ENCODE measurements at regions not wholly inside any gene's neighbourhood (a gene's known extent, or its start where the extent isn't known, plus 50 kb on each side); places are given as distances from the start of the nearest gene placed in this dataset.

DNA sequence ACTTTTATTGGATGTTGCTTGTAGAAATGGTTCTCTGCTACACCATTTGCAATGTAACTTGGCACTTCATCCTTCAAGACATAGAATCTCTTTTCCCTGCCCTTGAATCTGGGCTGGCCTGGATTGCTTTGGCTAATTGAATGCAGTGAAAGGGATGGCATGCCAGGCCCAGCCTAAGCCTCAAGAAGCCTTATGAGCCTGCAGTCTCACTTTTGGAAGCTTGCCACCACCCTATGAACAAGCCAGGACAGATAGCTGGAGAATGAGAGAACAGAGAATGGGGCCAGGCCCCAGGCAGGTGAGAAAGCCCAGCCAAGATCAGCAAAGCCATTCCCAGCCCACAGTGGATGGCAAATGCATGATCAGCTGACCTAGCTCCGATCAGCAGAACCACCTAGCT lies 117.0 kb upstream of the ADRA1D start:
- Histone ChIP-seq H4K20me1 (ENCODE audit: control insufficient read depth, extremely low read depth, insufficient read depth, low read length) (no peaks in the 10 kb centered on the region), H3K27ac (ENCODE audit: insufficient read depth, low read length) (no peak overlapping the region), H3K9ac (ENCODE audit: insufficient read depth, low read length) (no peak overlapping the region), H3K27me3 (ENCODE audit: control insufficient read depth, insufficient read depth, low read length) (no peaks in the 10 kb centered on the region), H3K79me2 (ENCODE audit: control insufficient read depth, insufficient read depth, low read length) (no peaks in the 10 kb centered on the region), H3K9me3 (ENCODE audit: control insufficient read depth, insufficient read depth, low read depth, low read length) (no peaks in the 10 kb centered on the region), H3K36me3 (ENCODE audit: control insufficient read depth, insufficient read depth, low read length) (no peaks in the 10 kb centered on the region), H3K4me3 (replicated peaks in 1 of 4; ENCODE audit: control extremely low read depth in 1 of 4, insufficient read depth in 1 of 4, low read depth in 3 of 4, low read length in 4 of 4) (no peak overlapping the region), H3K4me1 (ENCODE audit: control insufficient read depth, extremely low read depth, insufficient read depth, low read length) (no peaks in the 10 kb centered on the region), H2AFZ (ENCODE audit: low read length) (no peak overlapping the region), H3K4me2 (ENCODE audit: extremely low read depth, insufficient read depth, low read length) (no peak overlapping the region)
- TF ChIP-seq, protein P1, sequence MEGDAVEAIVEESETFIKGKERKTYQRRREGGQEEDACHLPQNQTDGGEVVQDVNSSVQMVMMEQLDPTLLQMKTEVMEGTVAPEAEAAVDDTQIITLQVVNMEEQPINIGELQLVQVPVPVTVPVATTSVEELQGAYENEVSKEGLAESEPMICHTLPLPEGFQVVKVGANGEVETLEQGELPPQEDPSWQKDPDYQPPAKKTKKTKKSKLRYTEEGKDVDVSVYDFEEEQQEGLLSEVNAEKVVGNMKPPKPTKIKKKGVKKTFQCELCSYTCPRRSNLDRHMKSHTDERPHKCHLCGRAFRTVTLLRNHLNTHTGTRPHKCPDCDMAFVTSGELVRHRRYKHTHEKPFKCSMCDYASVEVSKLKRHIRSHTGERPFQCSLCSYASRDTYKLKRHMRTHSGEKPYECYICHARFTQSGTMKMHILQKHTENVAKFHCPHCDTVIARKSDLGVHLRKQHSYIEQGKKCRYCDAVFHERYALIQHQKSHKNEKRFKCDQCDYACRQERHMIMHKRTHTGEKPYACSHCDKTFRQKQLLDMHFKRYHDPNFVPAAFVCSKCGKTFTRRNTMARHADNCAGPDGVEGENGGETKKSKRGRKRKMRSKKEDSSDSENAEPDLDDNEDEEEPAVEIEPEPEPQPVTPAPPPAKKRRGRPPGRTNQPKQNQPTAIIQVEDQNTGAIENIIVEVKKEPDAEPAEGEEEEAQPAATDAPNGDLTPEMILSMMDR (conservative IDR thresholded peaks at IDR 0.05 in 1 of 2, IDR thresholded peaks at IDR 0.05 in 1 of 2; ENCODE audit: low read depth in 1 of 2, low read length in 2 of 2), result no peak
- no peak for TF ChIP-seq EZH2 (IDR thresholded peaks at IDR 0.05; ENCODE audit: low read length, missing control alignments)
- no peak for DNase-seq (ENCODE audit: low read depth in 2 of 2)

DNA sequence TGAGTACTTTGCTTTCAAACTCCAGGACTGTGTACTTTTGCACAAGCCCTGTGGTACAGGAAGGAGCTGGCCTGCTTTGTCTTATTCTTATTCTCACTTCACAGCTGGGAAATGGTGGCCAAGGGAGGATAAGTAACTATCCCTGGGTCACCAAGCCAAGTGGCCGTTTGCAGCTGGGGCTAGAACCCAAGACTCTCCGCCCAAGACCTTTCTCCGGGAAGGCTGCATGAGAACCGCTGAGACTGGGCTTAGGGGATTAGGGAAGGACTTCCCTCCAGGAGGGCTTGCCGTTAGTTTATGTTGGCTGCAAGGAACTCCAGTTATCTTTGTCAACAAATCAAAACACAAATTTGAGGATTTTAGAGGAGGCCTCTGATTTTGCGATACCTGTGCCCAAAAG lies 109.5 kb upstream of the ADRA1D start:
- H3K9me3 ChIP-seq (ENCODE audit: control insufficient read depth, insufficient read depth, low read depth, low read length), result no peaks in the 10 kb centered on the region
- H3K36me3 ChIP-seq (ENCODE audit: control insufficient read depth, insufficient read depth, low read length), result no peaks in the 10 kb centered on the region
- H3K79me2 ChIP-seq (ENCODE audit: control insufficient read depth, insufficient read depth, low read length), result no peaks in the 10 kb centered on the region
- H3K4me1 ChIP-seq (ENCODE audit: control insufficient read depth, extremely low read depth, insufficient read depth, low read length), result no peaks in the 10 kb centered on the region
- H3K4me2 ChIP-seq (ENCODE audit: extremely low read depth, insufficient read depth, low read length), result no peak overlapping the region
- peaks cover 11% of the 10 kb centered on the region for H3K27me3 ChIP-seq (ENCODE audit: control insufficient read depth, insufficient read depth, low read length)
- no peak overlapping the region for H3K9ac ChIP-seq (ENCODE audit: insufficient read depth, low read length)
- no peak overlapping the region for H3K27ac ChIP-seq (ENCODE audit: insufficient read depth, low read length)
- no peak for TF ChIP-seq EZH2 (IDR thresholded peaks at IDR 0.05; ENCODE audit: low read length, missing control alignments)
- TF ChIP-seq, protein P1 (conservative IDR thresholded peaks at IDR 0.05 in 1 of 2, IDR thresholded peaks at IDR 0.05 in 1 of 2; ENCODE audit: low read depth in 1 of 2, low read length in 2 of 2), result no peak
- no peak overlapping the region for H3K4me3 ChIP-seq (replicated peaks in 1 of 4; ENCODE audit: control extremely low read depth in 1 of 4, insufficient read depth in 1 of 4, low read depth in 3 of 4, low read length in 4 of 4)
- H4K20me1 ChIP-seq (ENCODE audit: control insufficient read depth, extremely low read depth, insufficient read depth, low read length), result no peaks in the 10 kb centered on the region
- no peak overlapping the region for H2AFZ ChIP-seq (ENCODE audit: low read length)
- DNase-seq (ENCODE audit: low read depth in 2 of 2), result no peak

DNA sequence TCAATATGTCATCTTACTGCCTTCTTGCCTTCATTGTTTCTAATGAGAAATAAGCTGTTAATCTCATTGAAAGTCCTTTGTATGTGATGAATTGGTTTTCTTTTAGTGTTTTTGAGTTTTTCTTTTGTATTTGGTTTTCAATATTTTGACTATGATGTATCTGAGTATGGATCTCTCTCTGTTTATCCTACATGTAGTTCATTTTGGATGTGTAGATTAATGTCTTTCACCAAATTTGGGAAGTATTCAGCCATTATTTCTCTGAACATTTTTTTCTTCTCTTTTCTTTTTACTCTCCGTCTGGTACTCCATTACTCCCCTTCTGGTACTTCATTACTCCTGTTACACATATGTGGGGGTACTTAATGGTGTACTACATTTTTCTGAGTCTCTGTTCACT lies 103.3 kb upstream of the ADRA1D start:
- Histone ChIP-seq H4K20me1 (ENCODE audit: control insufficient read depth, extremely low read depth, insufficient read depth, low read length) (no peaks in the 10 kb centered on the region), H2AFZ (ENCODE audit: low read length) (no peak overlapping the region), H3K79me2 (ENCODE audit: control insufficient read depth, insufficient read depth, low read length) (no peaks in the 10 kb centered on the region), H3K9ac (ENCODE audit: insufficient read depth, low read length) (no peak overlapping the region), H3K9me3 (ENCODE audit: control insufficient read depth, insufficient read depth, low read depth, low read length) (no peaks in the 10 kb centered on the region), H3K27me3 (ENCODE audit: control insufficient read depth, insufficient read depth, low read length) (peaks cover 9% of the 10 kb centered on the region), H3K27ac (ENCODE audit: insufficient read depth, low read length) (no peak overlapping the region), H3K36me3 (ENCODE audit: control insufficient read depth, insufficient read depth, low read length) (no peaks in the 10 kb centered on the region), H3K4me3 (replicated peaks in 1 of 4; ENCODE audit: control extremely low read depth in 1 of 4, insufficient read depth in 1 of 4, low read depth in 3 of 4, low read length in 4 of 4) (no peak overlapping the region), H3K4me1 (ENCODE audit: control insufficient read depth, extremely low read depth, insufficient read depth, low read length) (no peaks in the 10 kb centered on the region), H3K4me2 (ENCODE audit: extremely low read depth, insufficient read depth, low read length) (no peak overlapping the region)
- TF ChIP-seq, protein P1 (conservative IDR thresholded peaks at IDR 0.05 in 1 of 2, IDR thresholded peaks at IDR 0.05 in 1 of 2; ENCODE audit: low read depth in 1 of 2, low read length in 2 of 2), result no peak
- no peak for TF ChIP-seq EZH2 (IDR thresholded peaks at IDR 0.05; ENCODE audit: low read length, missing control alignments)
- no peak for DNase-seq (ENCODE audit: low read depth in 2 of 2)

All from fibroblast of lung (primary cell).